HFF-Myc (cell line): ENCODE measurements at regions not wholly inside any gene's neighbourhood (a gene's known extent, or its start where the extent isn't known, plus 50 kb on each side); places are given as distances from the start of the nearest gene placed in this dataset.

Source experiments
- DNase-seq: peaks from one replicate; pipeline ENCODE4 v3.0.0-alpha.2; 2011; ENCODE audit warnings: low read depth; ENCODE audit errors: extremely low read depth
- H3K4me3 ChIP-seq: replicated peaks from 2 replicates; pipeline ENCODE4 v1.5.1; 2011; ENCODE audit warnings: low read depth, mild to moderate bottlenecking, control low read depth, low read length
- CTCF ChIP-seq: IDR thresholded peaks from 2 replicates; pipeline ENCODE4 v1.5.1; 2012; ENCODE audit warnings: mild to moderate bottlenecking, low read depth, low read length, control low read depth; ENCODE audit errors: missing control alignments

- no peak for TF ChIP-seq CTCF
- H3K4me3 ChIP-seq = no peak overlapping the region
- DNase-seq = no peak
These were observed 294.9 kb downstream of the UTRN start for GRCh38 chr6:144580039-144580438.

GRCh38 chr6:144580771-144581170, 295.6 kb downstream of the UTRN start:
- no peak overlapping the region for H3K4me3 ChIP-seq
- no peak for TF ChIP-seq CTCF
- DNase-seq = no peak

- TF ChIP-seq CTCF = peak; percentile 44
- no peak for DNase-seq
- no peak overlapping the region for H3K4me3 ChIP-seq
These were observed 296.8 kb downstream of the UTRN start for GRCh38 chr6:144581812-144582537.

GRCh38 chr6:144582939-144583613, 297.9 kb downstream of the UTRN start:
- no peak for DNase-seq
- H3K4me3 ChIP-seq = no peak overlapping the region
- TF ChIP-seq CTCF = no peak

GRCh38 chr6:144583614-144583954, 298.4 kb downstream of the UTRN start:
- H3K4me3 ChIP-seq = no peak overlapping the region
- DNase-seq = no peak
- TF ChIP-seq CTCF = no peak

GRCh38 chr6:144585217-144585814, 300.2 kb downstream of the UTRN start:
- peak; percentile 53 for TF ChIP-seq CTCF
- no peak overlapping the region for H3K4me3 ChIP-seq
- DNase-seq = peak; percentile 26
